Progenitor cell of endocrine pancreas (in vitro differentiated cells): ENCODE measurements at regions not wholly inside any gene's neighbourhood (a gene's known extent, or its start where the extent isn't known, plus 50 kb on each side); places are given as distances from the start of the nearest gene placed in this dataset.

Source experiments
- DNase-seq: peaks from one replicate; pipeline ENCODE4 v3.0.0; 2021; ENCODE audit warnings: low spot score; ENCODE audit not compliant: unreplicated experiment
- H3K27ac Mint-ChIP-seq: 2 replicates; pipeline ENCODE4 v1.8.0; 2021; ENCODE audit warnings: mild to moderate bottlenecking, moderate library complexity, mixed read lengths
- H3K27me3 Mint-ChIP-seq: 2 replicates; pipeline ENCODE4 v1.8.0; 2021; ENCODE audit warnings: mixed read lengths
- H3K36me3 Mint-ChIP-seq: 2 replicates; pipeline ENCODE4 v1.8.0; 2022; ENCODE audit warnings: mixed read lengths; ENCODE audit not compliant: insufficient read depth
- H3K4me1 Mint-ChIP-seq: 2 replicates; pipeline ENCODE4 v1.8.0; 2021; ENCODE audit warnings: low read depth, mixed read lengths
- H3K4me3 Mint-ChIP-seq: 2 replicates; pipeline ENCODE4 v1.8.0; 2021; ENCODE audit warnings: low read depth, mild to moderate bottlenecking, moderate library complexity, mixed read lengths
- H3K9me3 Mint-ChIP-seq: 2 replicates; pipeline ENCODE4 v1.8.0; 2021; ENCODE audit warnings: low read depth, mixed read lengths
- TF ChIP-seq, protein P1 (sequence below): fragments of 200-600 bp; sonication (generic); IDR thresholded peaks from one replicate; pipeline ENCODE4 v1.5.0; 2021; ENCODE audit warnings: antibody characterized with exemption, mild to moderate bottlenecking; ENCODE audit not compliant: unreplicated experiment

DNA sequence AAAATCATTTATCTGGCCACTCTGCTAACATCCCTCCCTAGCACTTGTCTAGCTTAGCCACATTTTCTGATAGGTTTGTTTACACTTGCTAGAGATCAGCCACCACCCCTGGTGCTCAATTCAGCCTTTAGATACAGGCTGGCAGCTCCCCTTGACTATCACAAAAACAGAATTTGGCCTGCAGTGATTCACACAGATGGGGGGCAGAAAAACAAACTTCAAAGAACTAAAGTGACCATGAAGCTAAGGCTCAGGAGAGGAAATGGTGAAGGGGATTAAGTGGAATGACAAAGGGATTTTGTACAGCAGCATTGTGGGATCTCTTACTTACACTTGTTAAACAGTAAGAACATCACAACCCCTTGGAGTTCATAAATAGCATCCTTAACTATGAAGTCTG is 1718.0 kb upstream of the PCDH7 start:
- Mint-ChIP-seq H3K36me3 (no peaks in the 10 kb centered on the region), H3K27me3 (peaks cover 5% of the 10 kb centered on the region), H3K27ac (no peak overlapping the region), H3K4me1 (peaks cover 6% of the 10 kb centered on the region), H3K9me3 (peaks cover 5% of the 10 kb centered on the region), H3K4me3 (no peak overlapping the region)
- DNase-seq = no peak
- TF ChIP-seq, protein P1, sequence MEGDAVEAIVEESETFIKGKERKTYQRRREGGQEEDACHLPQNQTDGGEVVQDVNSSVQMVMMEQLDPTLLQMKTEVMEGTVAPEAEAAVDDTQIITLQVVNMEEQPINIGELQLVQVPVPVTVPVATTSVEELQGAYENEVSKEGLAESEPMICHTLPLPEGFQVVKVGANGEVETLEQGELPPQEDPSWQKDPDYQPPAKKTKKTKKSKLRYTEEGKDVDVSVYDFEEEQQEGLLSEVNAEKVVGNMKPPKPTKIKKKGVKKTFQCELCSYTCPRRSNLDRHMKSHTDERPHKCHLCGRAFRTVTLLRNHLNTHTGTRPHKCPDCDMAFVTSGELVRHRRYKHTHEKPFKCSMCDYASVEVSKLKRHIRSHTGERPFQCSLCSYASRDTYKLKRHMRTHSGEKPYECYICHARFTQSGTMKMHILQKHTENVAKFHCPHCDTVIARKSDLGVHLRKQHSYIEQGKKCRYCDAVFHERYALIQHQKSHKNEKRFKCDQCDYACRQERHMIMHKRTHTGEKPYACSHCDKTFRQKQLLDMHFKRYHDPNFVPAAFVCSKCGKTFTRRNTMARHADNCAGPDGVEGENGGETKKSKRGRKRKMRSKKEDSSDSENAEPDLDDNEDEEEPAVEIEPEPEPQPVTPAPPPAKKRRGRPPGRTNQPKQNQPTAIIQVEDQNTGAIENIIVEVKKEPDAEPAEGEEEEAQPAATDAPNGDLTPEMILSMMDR = no peak

DNA sequence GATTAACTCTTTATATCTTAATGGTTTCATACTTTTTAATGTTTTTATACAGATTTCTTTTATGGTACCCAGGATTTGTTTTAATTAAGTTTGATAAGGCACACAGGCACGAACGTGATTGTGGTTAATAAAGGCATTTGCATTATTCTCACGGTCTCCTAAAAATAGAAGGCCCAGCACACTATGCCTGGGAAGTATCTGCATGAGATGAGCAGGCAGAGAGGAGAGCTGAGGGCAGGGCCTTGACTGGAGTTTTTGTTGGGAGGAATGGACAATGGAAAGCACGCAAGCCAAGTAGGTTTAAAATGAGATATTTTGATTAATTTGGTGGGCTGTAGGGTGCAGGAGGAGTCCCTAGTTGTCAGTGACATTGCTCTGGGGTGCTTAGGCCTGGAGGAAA is 1714.3 kb upstream of the PCDH7 start:
- Mint-ChIP-seq H3K9me3 (no peaks in the 10 kb centered on the region), H3K27me3 (peaks cover 5% of the 10 kb centered on the region), H3K27ac (no peak overlapping the region), H3K36me3 (no peaks in the 10 kb centered on the region), H3K4me1 (peaks cover 6% of the 10 kb centered on the region), H3K4me3 (no peak overlapping the region)
- DNase-seq = no peak
- TF ChIP-seq, protein P1 = no peak

DNA sequence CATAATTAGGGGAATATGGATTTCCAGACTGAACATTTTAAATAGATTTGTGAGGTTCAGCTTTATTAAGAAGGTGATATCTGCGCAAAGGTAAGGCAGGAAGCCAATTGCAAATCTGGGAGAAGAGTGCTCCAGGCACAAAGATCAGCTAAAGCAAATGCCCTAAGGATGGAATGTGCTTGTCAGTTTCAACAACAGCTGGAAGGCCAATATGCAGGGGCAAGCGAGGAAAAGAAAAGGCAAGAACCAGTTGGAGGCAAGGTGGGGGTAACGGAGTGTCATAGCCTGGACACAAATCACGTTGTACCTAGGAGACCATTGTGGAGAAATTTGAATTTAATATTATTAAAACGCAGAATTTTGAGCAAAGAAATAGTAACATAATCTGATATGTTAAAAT is 1710.3 kb upstream of the PCDH7 start:
- peaks cover 9% of the 10 kb centered on the region for H3K9me3 Mint-ChIP-seq
- no peak overlapping the region for H3K4me3 Mint-ChIP-seq
- H3K36me3 Mint-ChIP-seq = no peaks in the 10 kb centered on the region
- no peaks in the 10 kb centered on the region for H3K27me3 Mint-ChIP-seq
- TF ChIP-seq, protein P1 = no peak
- DNase-seq = no peak
- H3K4me1 Mint-ChIP-seq = no peaks in the 10 kb centered on the region
- H3K27ac Mint-ChIP-seq = no peak overlapping the region

- Mint-ChIP-seq H3K27me3 (no peaks in the 10 kb centered on the region), H3K9me3 (peaks cover 12% of the 10 kb centered on the region), H3K4me3 (no peak overlapping the region)
Observed at GRCh38 chr4:29013341-29013740, 1706.8 kb upstream of the PCDH7 start.

GRCh38 chr4:29014555-29014954 is 1705.6 kb upstream of the PCDH7 start:
- Mint-ChIP-seq H3K27me3 (no peaks in the 10 kb centered on the region), H3K36me3 (no peaks in the 10 kb centered on the region), H3K4me3 (no peak overlapping the region), H3K4me1 (no peaks in the 10 kb centered on the region), H3K27ac (no peak overlapping the region), H3K9me3 (peaks cover 12% of the 10 kb centered on the region)
- no peak for DNase-seq
- TF ChIP-seq, protein P1 = no peak

More at GRCh38 chr4:29013341-29013740, 1706.8 kb upstream of the PCDH7 start:
- Mint-ChIP-seq H3K4me1 (no peaks in the 10 kb centered on the region), H3K27ac (no peak overlapping the region), H3K36me3 (no peaks in the 10 kb centered on the region)
- TF ChIP-seq, protein P1 = no peak
- no peak for DNase-seq
